K562 (cell line): ENCODE measurements at regions not wholly inside any gene's neighbourhood (a gene's known extent, or its start where the extent isn't known, plus 50 kb on each side); places are given as distances from the start of the nearest gene placed in this dataset.

Experiments used
- ATAC-seq: fragments of 200-7000 bp; cut with Tn5 transposase; 3 replicates; pipeline ENCODE4 v1.9.1; 2020; ENCODE audit warnings: moderate library complexity
- BruUV-seq: library from RNA; stranded (reverse); fragments of 400-500 nt; replicated peaks from 2 replicates; lab custom pipeline; 2021; lab: Mats Ljungman, UMichigan
- CTCF ChIA-PET: fragments of 300-600 bp; formaldehyde crosslinking; extraction: SDS; loops from one replicate; lab custom pipeline; 2021; ENCODE audit warnings: low intra/inter-chr PET ratio; lab: Yijun Ruan, JAX
- POLR2A ChIA-PET: fragments of 300-600, 350-650 bp; sonication (Branson Sonifier 250); formaldehyde crosslinking; extraction: SDS; loops from one replicate; lab custom pipeline; 2021; ENCODE audit warnings: antibody characterized with exemption, inconsistent platforms; lab: Yijun Ruan, JAX
- DNase-seq, 4 experiments: peaks; one replicate each; pipeline versions ENCODE4 v3.0.0 to v3.0.0-alpha.2; 2011 to 2018; ENCODE audit warnings: low spot score in 3 of 4, mixed read lengths in 3 of 4; ENCODE audit errors: extremely low read depth in 1 of 4
- FAIRE-seq: peaks from 2 replicates; lab custom pipeline; 2011; peaks lifted over from hg19 to GRCh38; lab: Jason Lieb, UNC
- H2AFZ ChIP-seq: 2 replicates; pipeline ENCODE4 v1.6.0; 2011; ENCODE audit warnings: low read depth, low read length, control low read depth, inconsistent platforms
- H3K27ac ChIP-seq: fragments of 200-600 bp; 3 replicates; pipeline ENCODE4 v1.8.0; 2011; ENCODE audit warnings: low read depth, mild to moderate bottlenecking, control low read depth, inconsistent platforms, low read length, moderate library complexity, mixed read lengths; ENCODE audit errors: extremely low read depth
- H3K27me3 ChIP-seq, 2 experiments: fragments of 300-600 bp in 1 of 2; 2 replicates in 1 of 2; 3 replicates in 1 of 2; pipeline versions ENCODE4 v1.6.0 to v1.8.0; 2011; ENCODE audit warnings: inconsistent platforms in 2 of 2, low read length in 2 of 2, mild to moderate bottlenecking in 1 of 2, mixed read lengths in 1 of 2, moderate library complexity in 1 of 2; ENCODE audit not compliant: control insufficient read depth in 2 of 2, insufficient read depth in 2 of 2
- H3K36me3 ChIP-seq: fragments of 300-600 bp; 3 replicates; pipeline ENCODE4 v1.8.0; 2011; ENCODE audit warnings: mild to moderate bottlenecking, low read length, inconsistent platforms; ENCODE audit not compliant: control insufficient read depth, insufficient read depth
- H3K4me1 ChIP-seq, 2 experiments: fragments of 200-600 bp in 1 of 2; replicated peaks in 1 of 2; 2 replicates in 1 of 2; 3 replicates in 1 of 2; pipeline versions ENCODE4 v1.5.1 to v1.8.0; 2011; ENCODE audit warnings: inconsistent platforms in 2 of 2, low read length in 2 of 2, mild to moderate bottlenecking in 1 of 2, mixed read lengths in 1 of 2, moderate library complexity in 1 of 2; ENCODE audit not compliant: control insufficient read depth in 2 of 2, insufficient read depth in 2 of 2
- H3K4me2 ChIP-seq: 2 replicates; pipeline ENCODE4 v1.6.1; 2011; ENCODE audit warnings: low read length, control low read depth, inconsistent platforms, mixed read lengths; ENCODE audit not compliant: insufficient read depth
- H3K4me3 ChIP-seq: fragments of 200-600 bp; sonication (generic), shearing (Covaris generic); 2 replicates; pipeline ENCODE4 v1.5.1; 2016; ENCODE audit warnings: control low read depth, inconsistent platforms
- H3K79me2 ChIP-seq: fragments of 200-600 bp; 3 replicates; pipeline ENCODE4 v1.8.0; 2011; ENCODE audit warnings: low read length, inconsistent platforms; ENCODE audit not compliant: control insufficient read depth, insufficient read depth
- H3K9ac ChIP-seq, 2 experiments: 2 replicates each; pipeline versions ENCODE4 v1.6.0 to v1.6.1; 2011; ENCODE audit warnings: low read depth in 2 of 2, low read length in 2 of 2, control low read depth in 1 of 2, inconsistent platforms in 1 of 2, mild to moderate bottlenecking in 1 of 2, mixed read lengths in 1 of 2; ENCODE audit not compliant: insufficient read depth in 1 of 2
- H3K9me1 ChIP-seq: one replicate; pipeline ENCODE4 v1.6.0; 2011; ENCODE audit warnings: inconsistent platforms, mild to moderate bottlenecking, low read length, moderate library complexity; ENCODE audit not compliant: control insufficient read depth, insufficient read depth
- H3K9me3 ChIP-seq: replicated peaks from 2 replicates; pipeline ENCODE4 v1.5.1; 2011; ENCODE audit warnings: low read depth, low read length, inconsistent platforms; ENCODE audit not compliant: control insufficient read depth, insufficient read depth
- H4K20me1 ChIP-seq: replicated peaks from 2 replicates; pipeline ENCODE4 v1.6.1; 2011; ENCODE audit warnings: low read length, inconsistent platforms, mixed read lengths; ENCODE audit not compliant: control insufficient read depth, insufficient read depth
- CSDE1 ChIP-seq, 2 experiments: fragments of 450-650 bp; IDR thresholded peaks; 2 replicates each; pipeline ENCODE4 v1.6.1; 2016; ENCODE audit warnings: mild to moderate bottlenecking in 1 of 2
- PML ChIP-seq: IDR thresholded peaks from 2 replicates; pipeline ENCODE4 v1.6.1; 2012; ENCODE audit warnings: low read length, inconsistent platforms
- SFPQ ChIP-seq: fragments of 200-400 bp; formaldehyde crosslinking; IDR thresholded peaks from 2 replicates; pipeline ENCODE4 v1.6.1; 2017; ENCODE audit warnings: mild to moderate bottlenecking, low read depth, low read length, moderate library complexity
- SMAD3 ChIP-seq: fragments of 450-650 bp; formaldehyde crosslinking; conservative IDR thresholded peaks from 2 replicates; pipeline ENCODE4 v1.4.0; 2020; ENCODE audit warnings: mild to moderate bottlenecking
- VEZF1 ChIP-seq: fragments of 200-800 bp; sonication (Bioruptor generic); IDR thresholded peaks from 2 replicates; pipeline ENCODE4 v1.6.1; 2017; ENCODE audit warnings: missing genetic modification characterization, missing compliant biosample characterization
- ZBTB5 ChIP-seq: fragments of 450-650 bp; IDR thresholded peaks from 2 replicates; pipeline ENCODE4 v1.6.1; 2017; ENCODE audit warnings: antibody characterized with exemption
- WGBS: fragments of 100-300 bp; shearing (Covaris generic); methylation state at CpG from one replicate; pipeline ENCODE4 v1.1.6; 2016; ENCODE audit warnings: low coverage, mixed read lengths; ENCODE audit not compliant: insufficient coverage; ENCODE audit errors: missing lambda C conversion rate; 5-methylcytosine and 5-hydroxymethylcytosine counted together
- in situ Hi-C: fragments of 300-500 bp; cut with MboI; formaldehyde crosslinking; loops from 4 replicates; pipeline ENCODE4 v1.15.0; 2018; ENCODE audit warnings: inconsistent platforms, mixed read lengths
- intact Hi-C: fragments of 100-400 bp; cut with micrococcal nuclease; formaldehyde crosslinking; loops from 2 replicates; pipeline ENCODE4 v1.14.2; 2022
- TF ChIP-seq, protein P1 (sequence below): fragments of 450-650 bp; IDR thresholded peaks from 2 replicates; pipeline ENCODE4 v1.6.1; 2016; ENCODE audit warnings: mild to moderate bottlenecking
- TF ChIP-seq, protein P2 (sequence below): sonication (generic); formaldehyde crosslinking; IDR thresholded peaks from 2 replicates; pipeline ENCODE4 v1.8.1; 2023; ENCODE audit warnings: mild to moderate bottlenecking, missing genetic modification reagents
- TF ChIP-seq, protein P3 (sequence below): IDR thresholded peaks from 2 replicates; pipeline ENCODE4 v1.6.1; 2012; ENCODE audit warnings: low read depth, low read length, improper control_type of control experiment, borderline replicate concordance

DNA sequence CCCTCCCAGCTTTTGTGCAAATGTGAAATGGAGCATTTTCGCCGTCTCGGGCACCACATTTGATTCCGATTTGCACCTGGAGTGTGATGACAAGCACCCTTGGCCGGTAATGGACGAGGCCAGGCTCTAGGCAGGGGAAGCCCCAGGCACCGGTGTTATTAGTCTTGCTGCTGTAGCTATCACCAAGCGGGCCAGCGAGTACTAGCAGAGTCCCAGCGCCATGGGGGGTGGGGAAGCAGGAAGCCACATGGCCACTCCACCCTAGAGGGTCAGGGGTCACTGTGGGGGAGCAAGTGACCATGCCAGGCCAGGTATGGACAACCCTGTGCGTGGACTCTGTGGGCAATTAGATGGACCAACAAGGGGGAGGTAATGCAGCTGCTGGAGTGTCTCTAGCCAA, 88.8 kb downstream of the CPZ start (continued):
- TF ChIP-seq, protein P1, sequence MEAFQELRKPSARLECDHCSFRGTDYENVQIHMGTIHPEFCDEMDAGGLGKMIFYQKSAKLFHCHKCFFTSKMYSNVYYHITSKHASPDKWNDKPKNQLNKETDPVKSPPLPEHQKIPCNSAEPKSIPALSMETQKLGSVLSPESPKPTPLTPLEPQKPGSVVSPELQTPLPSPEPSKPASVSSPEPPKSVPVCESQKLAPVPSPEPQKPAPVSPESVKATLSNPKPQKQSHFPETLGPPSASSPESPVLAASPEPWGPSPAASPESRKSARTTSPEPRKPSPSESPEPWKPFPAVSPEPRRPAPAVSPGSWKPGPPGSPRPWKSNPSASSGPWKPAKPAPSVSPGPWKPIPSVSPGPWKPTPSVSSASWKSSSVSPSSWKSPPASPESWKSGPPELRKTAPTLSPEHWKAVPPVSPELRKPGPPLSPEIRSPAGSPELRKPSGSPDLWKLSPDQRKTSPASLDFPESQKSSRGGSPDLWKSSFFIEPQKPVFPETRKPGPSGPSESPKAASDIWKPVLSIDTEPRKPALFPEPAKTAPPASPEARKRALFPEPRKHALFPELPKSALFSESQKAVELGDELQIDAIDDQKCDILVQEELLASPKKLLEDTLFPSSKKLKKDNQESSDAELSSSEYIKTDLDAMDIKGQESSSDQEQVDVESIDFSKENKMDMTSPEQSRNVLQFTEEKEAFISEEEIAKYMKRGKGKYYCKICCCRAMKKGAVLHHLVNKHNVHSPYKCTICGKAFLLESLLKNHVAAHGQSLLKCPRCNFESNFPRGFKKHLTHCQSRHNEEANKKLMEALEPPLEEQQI = no peak
- TF ChIP-seq PML (no peak), VEZF1 (CRISPR knock-in tag) (no peak), CSDE1 (IDR thresholded peaks at IDR 0.05) (no peak)
- TF ChIP-seq, protein P2, sequence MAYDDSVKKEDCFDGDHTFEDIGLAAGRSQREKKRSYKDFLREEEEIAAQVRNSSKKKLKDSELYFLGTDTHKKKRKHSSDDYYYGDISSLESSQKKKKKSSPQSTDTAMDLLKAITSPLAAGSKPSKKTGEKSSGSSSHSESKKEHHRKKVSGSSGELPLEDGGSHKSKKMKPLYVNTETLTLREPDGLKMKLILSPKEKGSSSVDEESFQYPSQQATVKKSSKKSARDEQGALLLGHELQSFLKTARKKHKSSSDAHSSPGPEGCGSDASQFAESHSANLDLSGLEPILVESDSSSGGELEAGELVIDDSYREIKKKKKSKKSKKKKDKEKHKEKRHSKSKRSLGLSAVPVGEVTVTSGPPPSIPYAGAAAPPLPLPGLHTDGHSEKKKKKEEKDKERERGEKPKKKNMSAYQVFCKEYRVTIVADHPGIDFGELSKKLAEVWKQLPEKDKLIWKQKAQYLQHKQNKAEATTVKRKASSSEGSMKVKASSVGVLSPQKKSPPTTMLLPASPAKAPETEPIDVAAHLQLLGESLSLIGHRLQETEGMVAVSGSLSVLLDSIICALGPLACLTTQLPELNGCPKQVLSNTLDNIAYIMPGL (CRISPR knock-in tag) = no peak

- peaks cover 0 to 26% of the 10 kb centered on the region in 2 experiments; a peak in 1 of 5 replicates for H3K27me3 ChIP-seq
- H3K36me3 ChIP-seq = no peaks in the 10 kb centered on the region
- H3K9me3 ChIP-seq = no peaks in the 10 kb centered on the region
- H3K9me1 ChIP-seq = no peaks in the 10 kb centered on the region
- ATAC-seq (no peak), FAIRE-seq (no peak), DNase-seq (no peak)
- H3K4me3 ChIP-seq = no peak overlapping the region
- WGBS = 0% methylated on average over 2 of the region's 2 CpGs
- in situ Hi-C loops (no loop called here), intact Hi-C loops (no loop called here)
- no peak overlapping the region for H3K27ac ChIP-seq
- H3K4me2 ChIP-seq = no peak overlapping the region
- no TSS peak for BruUV-seq
- no peaks in the 10 kb centered on the region for H3K79me2 ChIP-seq
- ChIA-PET CTCF (no interaction called here), POLR2A (interaction anchor here (0.7 to 1.2 kb wide), 2 partner anchors 10 to 812 kb away, joined by 3 to 4 read pairs; no protein-coding TSS in a partner anchor)
- no peak overlapping the region for H2AFZ ChIP-seq
- no peaks in the 10 kb centered on the region; the same call in 1 of the 2 replicates for H4K20me1 ChIP-seq
- no peaks in the 10 kb centered on the region for H3K4me1 ChIP-seq
- no peak overlapping the region for H3K9ac ChIP-seq
- TF ChIP-seq ZBTB5 (no peak), SMAD3 (no peak), SFPQ (no peak)
- TF ChIP-seq, protein P3, sequence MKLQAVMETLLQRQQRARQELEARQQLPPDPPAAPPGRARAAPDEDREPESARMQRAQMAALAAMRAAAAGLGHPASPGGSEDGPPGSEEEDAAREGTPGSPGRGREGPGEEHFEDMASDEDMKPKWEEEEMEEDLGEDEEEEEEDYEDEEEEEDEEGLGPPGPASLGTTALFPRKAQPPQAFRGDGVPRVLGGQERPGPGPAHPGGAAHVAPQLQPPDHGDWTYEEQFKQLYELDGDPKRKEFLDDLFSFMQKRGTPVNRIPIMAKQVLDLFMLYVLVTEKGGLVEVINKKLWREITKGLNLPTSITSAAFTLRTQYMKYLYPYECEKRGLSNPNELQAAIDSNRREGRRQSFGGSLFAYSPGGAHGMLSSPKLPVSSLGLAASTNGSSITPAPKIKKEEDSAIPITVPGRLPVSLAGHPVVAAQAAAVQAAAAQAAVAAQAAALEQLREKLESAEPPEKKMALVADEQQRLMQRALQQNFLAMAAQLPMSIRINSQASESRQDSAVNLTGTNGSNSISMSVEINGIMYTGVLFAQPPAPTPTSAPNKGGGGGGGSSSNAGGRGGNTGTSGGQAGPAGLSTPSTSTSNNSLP = no peak
Observed at GRCh38 chr4:8679032-8679431, 86.5 kb downstream of the CPZ start.
